ENCODE measurements at regions not wholly inside any gene's neighbourhood (a gene's known extent, or its start where the extent isn't known, plus 50 kb on each side); places are given as distances from the start of the nearest gene placed in this dataset.
"Not testable (repeated sequence)": the region's sequence is repeated elsewhere in the genome, so short reads cannot be mapped to it uniquely, and the experiment has no call there.

- no peak for TF ChIP-seq CTCF (IDR thresholded peaks at IDR 0.05; ENCODE audit: unreplicated experiment)
- H3K36me3 Mint-ChIP-seq: no peaks in the 10 kb centered on the region
- no peak overlapping the region for H3K27ac Mint-ChIP-seq
- DNase-seq (ENCODE audit: low spot score in 2 of 2, unreplicated experiment in 2 of 2): no peak
- peaks cover 7% of the 10 kb centered on the region for H3K9me3 Mint-ChIP-seq
- H3K27me3 Mint-ChIP-seq (ENCODE audit: low read depth): no peaks in the 10 kb centered on the region
- H3K4me1 Mint-ChIP-seq: no peaks in the 10 kb centered on the region
- H3K4me3 Mint-ChIP-seq: no peak overlapping the region
These were observed 154.3 kb upstream of the MED13 start for GRCh38 chr17:62219221-62219899.

GRCh38 chr17:62216847-62217246 lies 151.8 kb upstream of the MED13 start:
- H3K4me1 Mint-ChIP-seq: no peaks in the 10 kb centered on the region
- H3K27me3 Mint-ChIP-seq (ENCODE audit: low read depth): peaks cover 6% of the 10 kb centered on the region
- DNase-seq (ENCODE audit: low spot score in 2 of 2, unreplicated experiment in 2 of 2): no peak
- H3K27ac Mint-ChIP-seq: no peak overlapping the region
- no peak overlapping the region for H3K4me3 Mint-ChIP-seq
- peaks cover 7% of the 10 kb centered on the region for H3K9me3 Mint-ChIP-seq
- H3K36me3 Mint-ChIP-seq: no peaks in the 10 kb centered on the region
- no peak for TF ChIP-seq CTCF (IDR thresholded peaks at IDR 0.05; ENCODE audit: unreplicated experiment)

GRCh38 chr17:62215891-62216290 lies 150.8 kb upstream of the MED13 start:
- H3K4me3 Mint-ChIP-seq; H3K27ac Mint-ChIP-seq; H3K9me3 Mint-ChIP-seq; H3K4me1 Mint-ChIP-seq; H3K36me3 Mint-ChIP-seq; DNase-seq (ENCODE audit: low spot score in 2 of 2, unreplicated experiment in 2 of 2); H3K27me3 Mint-ChIP-seq (ENCODE audit: low read depth): not testable (repeated sequence)

GRCh38 chr17:62206550-62206949 lies 141.5 kb upstream of the MED13 start:
- H3K9me3 Mint-ChIP-seq: peaks cover 5% of the 10 kb centered on the region
- DNase-seq (ENCODE audit: low spot score in 2 of 2, unreplicated experiment in 2 of 2): no peak
- no peaks in the 10 kb centered on the region for H3K36me3 Mint-ChIP-seq
- no peaks in the 10 kb centered on the region for H3K27me3 Mint-ChIP-seq (ENCODE audit: low read depth)
- H3K4me3 Mint-ChIP-seq: no peak overlapping the region
- H3K4me1 Mint-ChIP-seq: peaks cover 11% of the 10 kb centered on the region
- no peak for TF ChIP-seq CTCF (IDR thresholded peaks at IDR 0.05; ENCODE audit: unreplicated experiment)
- H3K27ac Mint-ChIP-seq: peak overlapping the region; percentile 47

GRCh38 chr17:62197156-62197555 lies 132.1 kb upstream of the MED13 start:
- H3K27ac Mint-ChIP-seq; H3K27me3 Mint-ChIP-seq (ENCODE audit: low read depth); H3K36me3 Mint-ChIP-seq; DNase-seq (ENCODE audit: low spot score in 2 of 2, unreplicated experiment in 2 of 2); H3K4me3 Mint-ChIP-seq; H3K4me1 Mint-ChIP-seq: not testable (repeated sequence)
- peaks cover 11% of the 10 kb centered on the region for H3K9me3 Mint-ChIP-seq

GRCh38 chr17:62196587-62196986 lies 131.5 kb upstream of the MED13 start:
- not testable (repeated sequence) for H3K27ac Mint-ChIP-seq; H3K36me3 Mint-ChIP-seq; H3K27me3 Mint-ChIP-seq (ENCODE audit: low read depth); H3K4me1 Mint-ChIP-seq; DNase-seq (ENCODE audit: low spot score in 2 of 2, unreplicated experiment in 2 of 2); H3K4me3 Mint-ChIP-seq
- H3K9me3 Mint-ChIP-seq: peaks cover 11% of the 10 kb centered on the region

GRCh38 chr17:62194401-62194800 lies 129.3 kb upstream of the MED13 start:
- TF ChIP-seq CTCF (IDR thresholded peaks at IDR 0.05; ENCODE audit: unreplicated experiment): no peak
- no peak for DNase-seq (ENCODE audit: low spot score in 2 of 2, unreplicated experiment in 2 of 2)
- H3K36me3 Mint-ChIP-seq: peaks cover 2% of the 10 kb centered on the region
- no peaks in the 10 kb centered on the region for H3K4me1 Mint-ChIP-seq
- peaks cover 6% of the 10 kb centered on the region for H3K27me3 Mint-ChIP-seq (ENCODE audit: low read depth)
- H3K27ac Mint-ChIP-seq: no peak overlapping the region
- H3K4me3 Mint-ChIP-seq: no peak overlapping the region
- peaks cover 11% of the 10 kb centered on the region for H3K9me3 Mint-ChIP-seq
